H9 (cell line): ENCODE measurements at regions not wholly inside any gene's neighbourhood (a gene's known extent, or its start where the extent isn't known, plus 50 kb on each side); places are given as distances from the start of the nearest gene placed in this dataset.

Source experiments
- DNase-seq: peaks from one replicate; pipeline ENCODE4 v3.0.0-alpha.2; 2017
- H2AFZ ChIP-seq: one replicate; pipeline ENCODE4 v1.6.1; 2013; ENCODE audit warnings: mild to moderate bottlenecking, low read length, control low read depth, moderate library complexity
- H2AK5ac ChIP-seq: 2 replicates; pipeline ENCODE4 v1.6.1; 2013; ENCODE audit warnings: low read length, control low read depth, mixed read lengths; ENCODE audit not compliant: insufficient read length
- H2BK120ac ChIP-seq: one replicate; pipeline ENCODE4 v1.6.1; 2013; ENCODE audit warnings: low read depth, mild to moderate bottlenecking, low read length, control low read depth, inconsistent platforms; ENCODE audit not compliant: poor library complexity, severe bottlenecking
- H2BK12ac ChIP-seq: 2 replicates; pipeline ENCODE4 v1.6.1; 2013; ENCODE audit warnings: low read length, control low read depth, mixed read lengths, low read depth; ENCODE audit not compliant: insufficient read length
- H2BK15ac ChIP-seq: 2 replicates; pipeline ENCODE4 v1.6.1; 2013; ENCODE audit warnings: low read depth, low read length, control low read depth
- H2BK20ac ChIP-seq: one replicate; pipeline ENCODE4 v1.6.1; 2013; ENCODE audit warnings: low read depth, mild to moderate bottlenecking, low read length, control low read depth, inconsistent platforms; ENCODE audit not compliant: poor library complexity, severe bottlenecking
- H2BK5ac ChIP-seq: 2 replicates; pipeline ENCODE4 v1.6.1; 2013; ENCODE audit warnings: low read length, control low read depth, mixed read lengths; ENCODE audit not compliant: insufficient read length
- H3K14ac ChIP-seq: 2 replicates; pipeline ENCODE4 v1.6.1; 2013; ENCODE audit warnings: low read length, control low read depth; ENCODE audit not compliant: insufficient read depth
- H3K18ac ChIP-seq: 2 replicates; pipeline ENCODE4 v1.6.1; 2013; ENCODE audit warnings: low read depth, mild to moderate bottlenecking, mixed read lengths, low read length, control low read depth; ENCODE audit not compliant: insufficient read length
- H3K23ac ChIP-seq: 2 replicates; pipeline ENCODE4 v1.6.1; 2013; ENCODE audit warnings: low read length, control low read depth, mixed read lengths, low read depth; ENCODE audit not compliant: insufficient read length
- H3K23me2 ChIP-seq: 2 replicates; pipeline ENCODE4 v1.6.1; 2013; ENCODE audit warnings: low read depth, mild to moderate bottlenecking, mixed read lengths, low read length, control low read depth; ENCODE audit not compliant: insufficient read length, poor library complexity, severe bottlenecking
- H3K27ac ChIP-seq: 2 replicates; pipeline ENCODE4 v1.5.1; 2013; ENCODE audit warnings: low read length, control low read depth, mixed read lengths, low read depth; ENCODE audit not compliant: insufficient read length
- H3K27me3 ChIP-seq: 2 replicates; pipeline ENCODE4 v1.6.1; 2013; ENCODE audit warnings: low read length, control low read depth, inconsistent platforms; ENCODE audit not compliant: insufficient read depth
- H3K4ac ChIP-seq: 2 replicates; pipeline ENCODE4 v1.6.1; 2013; ENCODE audit warnings: low read depth, mild to moderate bottlenecking, control low read depth, inconsistent platforms, low read length, moderate library complexity
- H3K4me1 ChIP-seq: 2 replicates; pipeline ENCODE4 v1.6.1; 2013; ENCODE audit warnings: low read length, control low read depth, inconsistent platforms; ENCODE audit not compliant: insufficient read depth
- H3K4me2 ChIP-seq: 2 replicates; pipeline ENCODE4 v1.6.1; 2013; ENCODE audit warnings: low read length, control low read depth, mixed read lengths; ENCODE audit not compliant: insufficient read length, insufficient read depth
- H3K56ac ChIP-seq: 2 replicates; pipeline ENCODE4 v1.6.1; 2013; ENCODE audit warnings: low read depth, mild to moderate bottlenecking, mixed read lengths, low read length, control low read depth; ENCODE audit not compliant: insufficient read length
- H3K79me1 ChIP-seq: 2 replicates; pipeline ENCODE4 v1.6.1; 2013; ENCODE audit warnings: low read depth, mild to moderate bottlenecking, moderate library complexity, low read length, control low read depth, inconsistent platforms; ENCODE audit not compliant: insufficient read depth, poor library complexity, severe bottlenecking
- H3K79me2 ChIP-seq: 2 replicates; pipeline ENCODE4 v1.6.1; 2013; ENCODE audit warnings: low read length, control low read depth, inconsistent platforms; ENCODE audit not compliant: insufficient read depth
- H3K9ac ChIP-seq: 2 replicates; pipeline ENCODE4 v1.6.1; 2013; ENCODE audit warnings: low read length, control low read depth, mixed read lengths; ENCODE audit not compliant: insufficient read length; ENCODE audit errors: extremely low read depth
- H3K9me3 ChIP-seq: one replicate; pipeline ENCODE4 v1.6.1; 2013; ENCODE audit warnings: low read depth, low read length, inconsistent platforms; ENCODE audit not compliant: control insufficient read depth
- H3T11ph ChIP-seq: one replicate; pipeline ENCODE4 v1.6.1; 2013; ENCODE audit warnings: mild to moderate bottlenecking, low read length, control low read depth, inconsistent platforms
- H4K20me1 ChIP-seq: one replicate; pipeline ENCODE4 v1.6.1; 2013; ENCODE audit not compliant: control insufficient read depth, insufficient read length, insufficient read depth
- H4K5ac ChIP-seq: 2 replicates; pipeline ENCODE4 v1.6.1; 2013; ENCODE audit warnings: low read depth, mild to moderate bottlenecking, mixed read lengths, low read length, control low read depth; ENCODE audit not compliant: insufficient read length
- H4K8ac ChIP-seq: replicated peaks from 2 replicates; pipeline ENCODE4 v1.6.1; 2013; ENCODE audit warnings: low read length, control low read depth, mixed read lengths, low read depth; ENCODE audit not compliant: insufficient read length
- H4K91ac ChIP-seq: 2 replicates; pipeline ENCODE4 v1.6.1; 2013; ENCODE audit warnings: low read depth, mild to moderate bottlenecking, moderate library complexity, mixed read lengths, low read length, control low read depth; ENCODE audit not compliant: insufficient read length
- H3K27ac Mint-ChIP-seq, 3 experiments: 2 replicates in 2 of 3; 3 replicates in 1 of 3; pipeline ENCODE4 v1.8.0; 2020 to 2021; ENCODE audit warnings: mixed read lengths in 3 of 3, mild to moderate bottlenecking in 1 of 3, moderate library complexity in 1 of 3
- H3K27me3 Mint-ChIP-seq: 2 replicates; pipeline ENCODE4 v1.8.0; 2021; ENCODE audit warnings: low read depth, mild to moderate bottlenecking, moderate library complexity, mixed read lengths
- H3K36me3 Mint-ChIP-seq, 3 experiments: 2 replicates in 2 of 3; 3 replicates in 1 of 3; pipeline ENCODE4 v1.8.0; 2020 to 2021; ENCODE audit warnings: low read depth in 3 of 3, mixed read lengths in 3 of 3; ENCODE audit not compliant: insufficient read depth in 1 of 3
- H3K4me1 Mint-ChIP-seq, 2 experiments: 2 replicates each; pipeline ENCODE4 v1.8.0; 2020; ENCODE audit warnings: mixed read lengths in 2 of 2
- H3K4me3 Mint-ChIP-seq, 2 experiments: 2 replicates in 1 of 2; 3 replicates in 1 of 2; pipeline ENCODE4 v1.8.0; 2020 to 2021; ENCODE audit warnings: mild to moderate bottlenecking in 2 of 2, mixed read lengths in 2 of 2, moderate library complexity in 1 of 2
- H3K9me3 Mint-ChIP-seq, 2 experiments: 2 replicates in 1 of 2; 3 replicates in 1 of 2; pipeline ENCODE4 v1.8.0; 2020; ENCODE audit warnings: mild to moderate bottlenecking in 2 of 2, mixed read lengths in 2 of 2, moderate library complexity in 1 of 2
- WGBS: extraction: QIAGEN DNeasy Blood & Tissue Kit; methylation state at CpG from one replicate; pipeline ENCODE4 v1.1.7; 2013; ENCODE audit warnings: missing lambda C conversion rate, low lambda C conversion rate, mixed read lengths; ENCODE audit not compliant: insufficient read length; ENCODE audit errors: extremely low coverage; 5-methylcytosine and 5-hydroxymethylcytosine counted together
- TF ChIP-seq, protein P1 (sequence below): fragments of 200-600 bp; sonication (generic); conservative IDR thresholded peaks from 3 replicates; pipeline ENCODE4 v1.8.0; 2021; ENCODE audit warnings: antibody characterized with exemption, mild to moderate bottlenecking

GRCh38 chr2:190805843-190806242 lies 74.8 kb upstream of the GLS start:
- Histone ChIP-seq H3K9me3 (no peaks in the 10 kb centered on the region), H2BK5ac (no peak overlapping the region), H4K20me1 (no peaks in the 10 kb centered on the region), H3T11ph (no peak overlapping the region), H3K79me1 (no peaks in the 10 kb centered on the region), H2BK15ac (no peak overlapping the region), H3K4me1 (no peaks in the 10 kb centered on the region), H4K91ac (no peak overlapping the region), H3K56ac (no peak overlapping the region), H3K23ac (no peak overlapping the region), H2BK20ac (no peak overlapping the region), H4K8ac (no peak overlapping the region), H2AFZ (no peak overlapping the region), H3K4me2 (no peak overlapping the region), H3K9ac (no peak overlapping the region), H2BK12ac (no peak overlapping the region), H3K27me3 (no peaks in the 10 kb centered on the region), H4K5ac (no peak overlapping the region), H3K79me2 (no peaks in the 10 kb centered on the region), H3K14ac (no peak overlapping the region), H3K18ac (no peak overlapping the region), H2BK120ac (no peak overlapping the region), H3K23me2 (no peaks in the 10 kb centered on the region), H3K4ac (no peak overlapping the region), H2AK5ac (no peak overlapping the region), H3K27ac (no peak overlapping the region)
- DNase-seq: no peak
- H3K4me1 Mint-ChIP-seq: peaks cover 17 to 22% of the 10 kb centered on the region in 2 experiments
- H3K36me3 Mint-ChIP-seq: no peaks in the 10 kb centered on the region
- TF ChIP-seq, protein P1, sequence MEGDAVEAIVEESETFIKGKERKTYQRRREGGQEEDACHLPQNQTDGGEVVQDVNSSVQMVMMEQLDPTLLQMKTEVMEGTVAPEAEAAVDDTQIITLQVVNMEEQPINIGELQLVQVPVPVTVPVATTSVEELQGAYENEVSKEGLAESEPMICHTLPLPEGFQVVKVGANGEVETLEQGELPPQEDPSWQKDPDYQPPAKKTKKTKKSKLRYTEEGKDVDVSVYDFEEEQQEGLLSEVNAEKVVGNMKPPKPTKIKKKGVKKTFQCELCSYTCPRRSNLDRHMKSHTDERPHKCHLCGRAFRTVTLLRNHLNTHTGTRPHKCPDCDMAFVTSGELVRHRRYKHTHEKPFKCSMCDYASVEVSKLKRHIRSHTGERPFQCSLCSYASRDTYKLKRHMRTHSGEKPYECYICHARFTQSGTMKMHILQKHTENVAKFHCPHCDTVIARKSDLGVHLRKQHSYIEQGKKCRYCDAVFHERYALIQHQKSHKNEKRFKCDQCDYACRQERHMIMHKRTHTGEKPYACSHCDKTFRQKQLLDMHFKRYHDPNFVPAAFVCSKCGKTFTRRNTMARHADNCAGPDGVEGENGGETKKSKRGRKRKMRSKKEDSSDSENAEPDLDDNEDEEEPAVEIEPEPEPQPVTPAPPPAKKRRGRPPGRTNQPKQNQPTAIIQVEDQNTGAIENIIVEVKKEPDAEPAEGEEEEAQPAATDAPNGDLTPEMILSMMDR: no peak
- no peaks in the 10 kb centered on the region for H3K27me3 Mint-ChIP-seq
- no peak overlapping the region for H3K27ac Mint-ChIP-seq
- H3K4me3 Mint-ChIP-seq: no peak overlapping the region
- no peaks in the 10 kb centered on the region for H3K9me3 Mint-ChIP-seq
- WGBS: no CpG with 5 or more reads among the region's 3 CpGs
